Upper lobe of right lung (tissue), 1 donor: ENCODE measurements at regions not wholly inside any gene's neighbourhood (a gene's known extent, or its start where the extent isn't known, plus 50 kb on each side); places are given as distances from the start of the nearest gene placed in this dataset.

Experiments used
- ATAC-seq: fragments of 200-7000 bp; cut with Tn5 transposase; one replicate; pipeline ENCODE4 v1.9.1; 2020; ENCODE audit warnings: mild to moderate bottlenecking, moderate library complexity
- DNase-seq: peaks from one replicate; pipeline ENCODE4 v3.0.0-alpha.2; 2020
- H3K27ac ChIP-seq: fragments of 200-600 bp; one replicate; pipeline ENCODE4 v1.8.0; 2022
- H3K27me3 ChIP-seq: fragments of 200-600 bp; one replicate; pipeline ENCODE4 v1.8.0; 2022; ENCODE audit warnings: mild to moderate bottlenecking
- H3K36me3 ChIP-seq: fragments of 200-600 bp; one replicate; pipeline ENCODE4 v1.8.0; 2022
- H3K4me1 ChIP-seq: fragments of 200-600 bp; one replicate; pipeline ENCODE4 v1.8.0; 2022
- H3K4me3 ChIP-seq: fragments of 200-600 bp; one replicate; pipeline ENCODE4 v1.8.0; 2022; ENCODE audit warnings: mild to moderate bottlenecking
- H3K9me3 ChIP-seq: fragments of 200-600 bp; one replicate; pipeline ENCODE4 v1.8.0; 2022
- intact Hi-C: fragments of 100-400 bp; cut with DNase I; formaldehyde crosslinking; loops from one replicate; pipeline ENCODE4 v1.11.0; 2022
- TF ChIP-seq, protein P1 (sequence below): fragments of 200-600 bp; IDR thresholded peaks from one replicate; pipeline ENCODE4 v1.8.0; 2022; ENCODE audit warnings: antibody characterized with exemption
- donor health status: DM: no; HTN: yes; CAD: no; lungs with severe emphysema.

GRCh38 chr1:193747579-193747978 lies 561.2 kb upstream of the B3GALT2 start:
- Histone ChIP-seq H3K9me3 (no peaks in the 10 kb centered on the region), H3K27me3 (no peaks in the 10 kb centered on the region), H3K27ac (no peak overlapping the region), H3K4me1 (no peaks in the 10 kb centered on the region), H3K4me3 (no peak overlapping the region), H3K36me3 (no peaks in the 10 kb centered on the region)
- intact Hi-C loops, result no loop called here
- TF ChIP-seq, protein P1, sequence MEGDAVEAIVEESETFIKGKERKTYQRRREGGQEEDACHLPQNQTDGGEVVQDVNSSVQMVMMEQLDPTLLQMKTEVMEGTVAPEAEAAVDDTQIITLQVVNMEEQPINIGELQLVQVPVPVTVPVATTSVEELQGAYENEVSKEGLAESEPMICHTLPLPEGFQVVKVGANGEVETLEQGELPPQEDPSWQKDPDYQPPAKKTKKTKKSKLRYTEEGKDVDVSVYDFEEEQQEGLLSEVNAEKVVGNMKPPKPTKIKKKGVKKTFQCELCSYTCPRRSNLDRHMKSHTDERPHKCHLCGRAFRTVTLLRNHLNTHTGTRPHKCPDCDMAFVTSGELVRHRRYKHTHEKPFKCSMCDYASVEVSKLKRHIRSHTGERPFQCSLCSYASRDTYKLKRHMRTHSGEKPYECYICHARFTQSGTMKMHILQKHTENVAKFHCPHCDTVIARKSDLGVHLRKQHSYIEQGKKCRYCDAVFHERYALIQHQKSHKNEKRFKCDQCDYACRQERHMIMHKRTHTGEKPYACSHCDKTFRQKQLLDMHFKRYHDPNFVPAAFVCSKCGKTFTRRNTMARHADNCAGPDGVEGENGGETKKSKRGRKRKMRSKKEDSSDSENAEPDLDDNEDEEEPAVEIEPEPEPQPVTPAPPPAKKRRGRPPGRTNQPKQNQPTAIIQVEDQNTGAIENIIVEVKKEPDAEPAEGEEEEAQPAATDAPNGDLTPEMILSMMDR, result no peak
- DNase-seq (no peak), ATAC-seq (no peak)

GRCh38 chr1:193741228-193741627 lies 554.8 kb upstream of the B3GALT2 start:
- DNase-seq (no peak), ATAC-seq (no peak)
- no peaks in the 10 kb centered on the region for H3K27me3 ChIP-seq
- no peaks in the 10 kb centered on the region for H3K4me1 ChIP-seq
- no peaks in the 10 kb centered on the region for H3K9me3 ChIP-seq
- H3K4me3 ChIP-seq, result no peak overlapping the region
- no peaks in the 10 kb centered on the region for H3K36me3 ChIP-seq
- TF ChIP-seq, protein P1, result no peak
- H3K27ac ChIP-seq, result no peak overlapping the region
- intact Hi-C loops, result no loop called here

- TF ChIP-seq, protein P1, result no peak
- Histone ChIP-seq H3K36me3 (no peaks in the 10 kb centered on the region), H3K4me1 (no peaks in the 10 kb centered on the region), H3K27me3 (no peaks in the 10 kb centered on the region), H3K27ac (no peak overlapping the region), H3K4me3 (no peak overlapping the region), H3K9me3 (no peaks in the 10 kb centered on the region)
- intact Hi-C loops, result no loop called here
- ATAC-seq (no peak), DNase-seq (no peak)
Measured at GRCh38 chr1:193740762-193741161, 554.3 kb upstream of the B3GALT2 start.

DNA sequence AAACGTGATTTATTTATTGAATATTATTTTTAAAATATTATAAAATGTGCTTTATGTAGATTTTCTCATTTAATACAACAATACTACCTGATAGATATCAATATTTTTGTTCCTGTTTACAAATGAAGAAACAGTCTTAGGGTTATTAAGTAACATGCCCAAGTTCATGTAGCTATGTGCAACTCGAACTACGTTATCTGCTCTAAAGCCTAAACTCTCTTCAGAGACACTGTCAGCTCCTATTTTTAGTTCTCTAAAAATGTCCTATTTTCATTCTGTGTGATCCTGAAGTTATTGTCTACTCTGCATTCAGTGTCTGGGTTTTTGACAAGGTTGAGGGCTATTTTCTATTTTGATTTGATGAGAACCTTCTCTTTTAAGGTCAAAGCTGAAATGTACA lies 550.1 kb upstream of the B3GALT2 start:
- ATAC-seq (no peak), DNase-seq (no peak)
- Histone ChIP-seq H3K27me3 (no peaks in the 10 kb centered on the region), H3K4me1 (no peaks in the 10 kb centered on the region), H3K9me3 (no peaks in the 10 kb centered on the region), H3K36me3 (no peaks in the 10 kb centered on the region), H3K4me3 (no peak overlapping the region), H3K27ac (no peak overlapping the region)
- TF ChIP-seq, protein P1, result no peak
- intact Hi-C loops, result no loop called here

- no peaks in the 10 kb centered on the region for H3K27me3 ChIP-seq
- H3K36me3 ChIP-seq, result no peaks in the 10 kb centered on the region
- H3K27ac ChIP-seq, result no peak overlapping the region
- TF ChIP-seq, protein P1, result no peak
- H3K4me3 ChIP-seq, result no peak overlapping the region
- H3K4me1 ChIP-seq, result no peaks in the 10 kb centered on the region
- H3K9me3 ChIP-seq, result no peaks in the 10 kb centered on the region
- ATAC-seq, result no peak
- intact Hi-C loops, result no loop called here
- DNase-seq, result no peak
Measured at GRCh38 chr1:193733674-193734073, 547.3 kb upstream of the B3GALT2 start.

DNA sequence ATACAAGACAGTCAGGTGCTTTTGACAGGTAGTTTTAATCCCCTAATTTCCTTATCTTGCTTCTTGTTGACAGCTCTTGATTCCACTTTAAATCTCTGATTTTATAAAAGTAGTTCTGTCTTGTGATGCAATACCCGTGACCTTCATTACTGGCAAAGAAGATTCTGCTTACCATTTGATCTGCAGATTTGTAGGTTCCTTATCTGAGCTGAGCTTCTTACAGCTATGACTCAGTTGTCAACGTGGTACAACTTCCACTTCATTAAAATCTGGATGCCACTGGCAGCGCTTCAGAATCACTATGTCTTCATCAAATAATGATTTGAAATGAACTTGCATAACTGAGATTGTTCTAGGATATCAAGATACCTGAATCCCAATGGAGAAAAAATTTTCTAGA lies 543.6 kb upstream of the B3GALT2 start:
- ATAC-seq (no peak), DNase-seq (no peak)
- no peak overlapping the region for H3K27ac ChIP-seq
- TF ChIP-seq, protein P1, result no peak
- no peaks in the 10 kb centered on the region for H3K27me3 ChIP-seq
- intact Hi-C loops, result no loop called here
- H3K4me3 ChIP-seq, result no peak overlapping the region
- no peaks in the 10 kb centered on the region for H3K9me3 ChIP-seq
- H3K36me3 ChIP-seq, result no peaks in the 10 kb centered on the region
- H3K4me1 ChIP-seq, result no peaks in the 10 kb centered on the region
